Right ventricle myocardium inferior (tissue), 1 donor: ENCODE measurements at regions not wholly inside any gene's neighbourhood (a gene's known extent, or its start where the extent isn't known, plus 50 kb on each side); places are given as distances from the start of the nearest gene placed in this dataset.

ENCODE experiments used
- ATAC-seq: fragments of 200-7000 bp; cut with Tn5 transposase; one replicate; pipeline ENCODE4 v1.9.1; 2020; ENCODE audit warnings: mild to moderate bottlenecking, moderate library complexity
- DNase-seq: peaks from one replicate; pipeline ENCODE4 v3.0.0; 2021; ENCODE audit errors: missing footprints
- intact Hi-C: fragments of 100-400 bp; cut with DNase I; formaldehyde crosslinking; loops from one replicate; pipeline ENCODE4 v1.11.0; 2022
- donor health status: DM: no; HTN: yes; CAD: no; lungs with severe emphysema.

- intact Hi-C loops = no loop called here
- ATAC-seq = no peak
- no peak for DNase-seq
Observed at GRCh38 chr14:53331247-53331646, 178.1 kb upstream of the DDHD1 start.

- DNase-seq (no peak), ATAC-seq (no peak)
- intact Hi-C loops = no loop called here
Observed at GRCh38 chr14:53330441-53330840, 177.3 kb upstream of the DDHD1 start.

- intact Hi-C loops = no loop called here
- no peak for ATAC-seq
Observed at GRCh38 chr14:53328841-53329240, 175.7 kb upstream of the DDHD1 start.

GRCh38 chr14:53327716-53328115 is 174.6 kb upstream of the DDHD1 start:
- intact Hi-C loops = no loop called here
- no peak for DNase-seq
- ATAC-seq = peak; percentile 52

More at GRCh38 chr14:53328841-53329240, 175.7 kb upstream of the DDHD1 start:
- no peak for DNase-seq

- intact Hi-C loops = no loop called here
- DNase-seq (no peak), ATAC-seq (no peak)
Observed at GRCh38 chr14:53325176-53325806, 172.2 kb upstream of the DDHD1 start.

- intact Hi-C loops = no loop called here
- DNase-seq (no peak), ATAC-seq (no peak)
Observed at GRCh38 chr14:53316504-53316903, 163.4 kb upstream of the DDHD1 start.

- no peak for ATAC-seq
- intact Hi-C loops = no loop called here
- DNase-seq = no peak
Observed at GRCh38 chr14:53310412-53310811, 157.3 kb upstream of the DDHD1 start.

- intact Hi-C loops = loop anchor here (10.0 kb wide), 2 partner anchors 242 to 482 kb away; no protein-coding TSS in a partner anchor
- ATAC-seq = peak; percentile 21
- no peak for DNase-seq
Observed at GRCh38 chr14:53306911-53307310, 153.8 kb upstream of the DDHD1 start.

- intact Hi-C loops = loop anchor here (10.0 kb wide), 2 partner anchors 241 to 481 kb away; no protein-coding TSS in a partner anchor
- ATAC-seq (peak; percentile 79), DNase-seq (peak; percentile 71)
Observed at GRCh38 chr14:53306267-53306721, 153.2 kb upstream of the DDHD1 start.

GRCh38 chr14:53304726-53305381 is 151.7 kb upstream of the DDHD1 start:
- DNase-seq (no peak), ATAC-seq (peak; percentile 73)
- intact Hi-C loops = loop anchor here (10.0 kb wide), 2 partner anchors 240 to 480 kb away; no protein-coding TSS in a partner anchor

GRCh38 chr14:53295985-53296582 is 143.0 kb upstream of the DDHD1 start:
- intact Hi-C loops = loop anchor here (10.0 kb wide), 1 partner anchor 141 kb away; the partner anchor contains the start of gene DDHD1
- DNase-seq (no peak), ATAC-seq (no peak)

GRCh38 chr14:53295372-53295771 is 142.2 kb upstream of the DDHD1 start:
- DNase-seq (no peak), ATAC-seq (no peak)
- intact Hi-C loops = loop anchor here (10.0 kb wide), 1 partner anchor 141 kb away; the partner anchor contains the start of gene DDHD1

GRCh38 chr14:53286301-53286700 is 133.2 kb upstream of the DDHD1 start:
- ATAC-seq (no peak), DNase-seq (no peak)
- intact Hi-C loops = no loop called here

- intact Hi-C loops = no loop called here
- no peak for ATAC-seq
- no peak for DNase-seq
Observed at GRCh38 chr14:53285821-53286220, 132.7 kb upstream of the DDHD1 start.

- ATAC-seq = no peak
- no peak for DNase-seq
- intact Hi-C loops = no loop called here
Observed at GRCh38 chr14:53285064-53285463, 131.9 kb upstream of the DDHD1 start.

GRCh38 chr14:53278602-53279506 is 125.7 kb upstream of the DDHD1 start:
- ATAC-seq (no peak), DNase-seq (no peak)
- intact Hi-C loops = no loop called here

- ATAC-seq (no peak), DNase-seq (no peak)
- intact Hi-C loops = no loop called here
Observed at GRCh38 chr14:53273671-53274072, 120.5 kb upstream of the DDHD1 start.

GRCh38 chr14:53265025-53265424 is 111.9 kb upstream of the DDHD1 start:
- ATAC-seq (no peak), DNase-seq (no peak)
- intact Hi-C loops = no loop called here

- intact Hi-C loops = no loop called here
- DNase-seq (no peak), ATAC-seq (no peak)
Observed at GRCh38 chr14:53260928-53261327, 107.8 kb upstream of the DDHD1 start.
